ENCODE measurements at regions not wholly inside any gene's neighbourhood (a gene's known extent, or its start where the extent isn't known, plus 50 kb on each side); places are given as distances from the start of the nearest gene placed in this dataset.

GRCh38 chrX:9231491-9231890 is 197.6 kb upstream of the FAM9B start:
- H3K4me1 ChIP-seq: no peaks in the 10 kb centered on the region
- H3K27ac ChIP-seq: no peak overlapping the region
- DNase-seq (ENCODE audit: low spot score): no peak
- no peak overlapping the region for H3K4me3 ChIP-seq
- Mint-ChIP-seq H3K4me3 (no peak overlapping the region), H3K9me3 (peaks cover 5% of the 10 kb centered on the region), H3K36me3 (no peaks in the 10 kb centered on the region), H3K4me1 (peaks cover 5% of the 10 kb centered on the region), H3K27ac (no peak overlapping the region), H3K27me3 (ENCODE audit: insufficient read depth, low read depth) (peaks cover 2% of the 10 kb centered on the region)
- H3F3A ChIP-seq (ENCODE audit: low read depth): no peaks in the 10 kb centered on the region
- no peaks in the 10 kb centered on the region for H4K20me1 ChIP-seq (ENCODE audit: low read depth)
- H3K79me2 ChIP-seq (ENCODE audit: low read depth): no peaks in the 10 kb centered on the region
- no peaks in the 10 kb centered on the region for H3K27me3 ChIP-seq
- H3K4me2 ChIP-seq: no peak overlapping the region
- no peak for TF ChIP-seq EZH2 (IDR thresholded peaks at IDR 0.05)
- no peaks in the 10 kb centered on the region for H3K9me3 ChIP-seq (ENCODE audit: low read depth)
- no peak overlapping the region for H2AFZ ChIP-seq (replicated peaks)
- H3K36me3 ChIP-seq: no peaks in the 10 kb centered on the region
- no peak overlapping the region for H3K9ac ChIP-seq

- H3K4me1 ChIP-seq: no peaks in the 10 kb centered on the region
- no peaks in the 10 kb centered on the region for H3K9me3 ChIP-seq (ENCODE audit: low read depth)
- no peak overlapping the region for H2AFZ ChIP-seq (replicated peaks)
- no peaks in the 10 kb centered on the region for H3F3A ChIP-seq (ENCODE audit: low read depth)
- no peaks in the 10 kb centered on the region for H3K27me3 ChIP-seq
- H3K4me2 ChIP-seq: no peak overlapping the region
- H3K27ac Mint-ChIP-seq: no peak overlapping the region
- no peaks in the 10 kb centered on the region for H4K20me1 ChIP-seq (ENCODE audit: low read depth)
- no peak overlapping the region for H3K9ac ChIP-seq
- H3K27ac ChIP-seq: no peak overlapping the region
- peaks cover 2% of the 10 kb centered on the region for H3K9me3 Mint-ChIP-seq
- no peak for DNase-seq (ENCODE audit: low spot score)
- peaks cover 5% of the 10 kb centered on the region for H3K4me1 Mint-ChIP-seq
- no peaks in the 10 kb centered on the region for H3K79me2 ChIP-seq (ENCODE audit: low read depth)
- no peaks in the 10 kb centered on the region for H3K36me3 ChIP-seq
- no peak overlapping the region for H3K4me3 ChIP-seq
- no peak overlapping the region for H3K4me3 Mint-ChIP-seq
- TF ChIP-seq CTCF (IDR thresholded peaks at IDR 0.05): no peak
- TF ChIP-seq EZH2phosphoT487 (IDR thresholded peaks at IDR 0.05): no peak
- no peak for TF ChIP-seq EZH2 (IDR thresholded peaks at IDR 0.05)
- peaks cover 2% of the 10 kb centered on the region for H3K27me3 Mint-ChIP-seq (ENCODE audit: insufficient read depth, low read depth)
- H3K36me3 Mint-ChIP-seq: no peaks in the 10 kb centered on the region
These were observed 199.2 kb upstream of the FAM9B start for GRCh38 chrX:9233141-9233540.

DNA sequence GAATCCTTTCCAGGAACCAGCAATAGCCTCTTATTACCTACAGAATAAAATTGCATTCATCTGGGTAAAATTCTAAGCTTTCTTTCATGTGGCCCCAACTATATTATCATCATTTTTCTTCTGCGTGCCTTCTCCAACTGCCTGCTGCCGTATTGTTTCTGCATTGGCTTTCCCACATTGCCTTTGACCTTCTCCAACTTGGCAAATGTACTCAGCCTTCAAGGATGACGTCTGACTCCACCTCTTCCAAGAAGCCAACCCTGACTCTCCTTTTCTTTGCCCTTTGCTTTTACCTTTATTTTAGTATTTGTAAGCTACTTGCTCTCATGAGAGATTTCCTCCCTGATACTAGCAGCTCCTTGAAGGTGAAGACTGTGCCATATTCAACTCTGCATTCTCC is 200.4 kb upstream of the FAM9B start:
- Histone ChIP-seq H3K79me2 (ENCODE audit: low read depth) (no peaks in the 10 kb centered on the region), H3K4me3 (no peak overlapping the region), H3K9ac (no peak overlapping the region), H2AFZ (replicated peaks) (no peak overlapping the region), H4K20me1 (ENCODE audit: low read depth) (no peaks in the 10 kb centered on the region), H3F3A (ENCODE audit: low read depth) (no peaks in the 10 kb centered on the region), H3K4me2 (no peak overlapping the region), H3K36me3 (no peaks in the 10 kb centered on the region), H3K27ac (no peak overlapping the region), H3K9me3 (ENCODE audit: low read depth) (no peaks in the 10 kb centered on the region), H3K27me3 (no peaks in the 10 kb centered on the region), H3K4me1 (no peaks in the 10 kb centered on the region)
- no peak overlapping the region for H3K27ac Mint-ChIP-seq
- peaks cover 5% of the 10 kb centered on the region for H3K4me1 Mint-ChIP-seq
- TF ChIP-seq CTCF (IDR thresholded peaks at IDR 0.05) (no peak), EZH2 (IDR thresholded peaks at IDR 0.05) (no peak), EZH2phosphoT487 (IDR thresholded peaks at IDR 0.05) (no peak)
- H3K9me3 Mint-ChIP-seq: peaks cover 2% of the 10 kb centered on the region
- DNase-seq (ENCODE audit: low spot score): no peak
- H3K4me3 Mint-ChIP-seq: no peak overlapping the region
- H3K27me3 Mint-ChIP-seq (ENCODE audit: insufficient read depth, low read depth): peaks cover 2% of the 10 kb centered on the region
- no peaks in the 10 kb centered on the region for H3K36me3 Mint-ChIP-seq

GRCh38 chrX:9235722-9236121 is 201.8 kb upstream of the FAM9B start:
- Mint-ChIP-seq H3K27ac (no peak overlapping the region), H3K36me3 (no peaks in the 10 kb centered on the region), H3K27me3 (ENCODE audit: insufficient read depth, low read depth) (peaks cover 6% of the 10 kb centered on the region), H3K4me3 (no peak overlapping the region), H3K9me3 (peaks cover 2% of the 10 kb centered on the region), H3K4me1 (peaks cover 5% of the 10 kb centered on the region)
- Histone ChIP-seq H3K9me3 (ENCODE audit: low read depth) (no peaks in the 10 kb centered on the region), H3K27ac (no peak overlapping the region), H2AFZ (replicated peaks) (no peak overlapping the region), H3K4me3 (no peak overlapping the region), H3K79me2 (ENCODE audit: low read depth) (no peaks in the 10 kb centered on the region), H4K20me1 (ENCODE audit: low read depth) (no peaks in the 10 kb centered on the region), H3K27me3 (no peaks in the 10 kb centered on the region), H3K4me1 (no peaks in the 10 kb centered on the region), H3K36me3 (no peaks in the 10 kb centered on the region), H3K9ac (no peak overlapping the region), H3K4me2 (no peak overlapping the region), H3F3A (ENCODE audit: low read depth) (no peaks in the 10 kb centered on the region)
- TF ChIP-seq EZH2 (IDR thresholded peaks at IDR 0.05) (no peak), EZH2phosphoT487 (IDR thresholded peaks at IDR 0.05) (no peak), CTCF (IDR thresholded peaks at IDR 0.05) (no peak)
- no peak for DNase-seq (ENCODE audit: low spot score)

All from neural progenitor cell (in vitro differentiated cells).